HCT116 (cell line): ENCODE measurements at regions not wholly inside any gene's neighbourhood (a gene's known extent, or its start where the extent isn't known, plus 50 kb on each side); places are given as distances from the start of the nearest gene placed in this dataset.

Source experiments
- ATAC-seq: fragments of 200-7000 bp; cut with Tn5 transposase; 2 replicates; pipeline ENCODE4 v1.9.1; 2020; ENCODE audit warnings: mild to moderate bottlenecking, moderate library complexity
- BruUV-seq: library from RNA; stranded (reverse); fragments of 400-500 nt; replicated peaks from 2 replicates; lab custom pipeline; 2021; lab: Mats Ljungman, UMichigan
- CTCF ChIA-PET: fragments of 300-600 bp; sonication (Branson Sonifier 250); formaldehyde crosslinking; loops from one replicate; lab custom pipeline; 2021; ENCODE audit warnings: antibody characterized with exemption; lab: Charles Lee
- POLR2A ChIA-PET: fragments of 300-600, 350-600 bp; sonication (Branson Sonifier 250); formaldehyde crosslinking; loops from one replicate; lab custom pipeline; 2021; ENCODE audit warnings: antibody characterized with exemption; lab: Charles Lee
- RAD21 ChIA-PET, 2 experiments: fragments of 300-600 bp; sonication (Branson Sonifier 250); formaldehyde crosslinking; loops; one replicate each; lab custom pipeline; 2023; ENCODE audit warnings: low total read pairs in 2 of 2; ENCODE audit not compliant: uncharacterized antibody in 2 of 2, unreplicated experiment in 2 of 2, low non-redundant PET in 1 of 2; lab: Charles Lee
- DNase-seq: peaks from one replicate; pipeline ENCODE4 v3.0.0-alpha.2; 2010; ENCODE audit warnings: low read depth, low spot score
- H2AFZ ChIP-seq: fragments of 200-600 bp; shearing (Covaris generic), sonication (generic); 2 replicates; pipeline ENCODE4 v1.6.1; 2017; ENCODE audit warnings: low read depth, mixed run types, mixed read lengths, antibody characterized with exemption, low read length; ENCODE audit not compliant: poor library complexity, severe bottlenecking
- H3K27ac ChIP-seq: 2 replicates; pipeline ENCODE4 v1.5.1; 2012; ENCODE audit warnings: low read depth, low read length
- H3K27me3 ChIP-seq: fragments of 200-600 bp; sonication (generic); 2 replicates; pipeline ENCODE4 v1.6.1; 2016; ENCODE audit warnings: mixed run types, low read length, mixed read lengths; ENCODE audit not compliant: insufficient read depth
- H3K36me3 ChIP-seq, 2 experiments: fragments of 200-500 bp in 1 of 2; fragments of 200-600 bp in 1 of 2; sonication (Bioruptor generic) in 1 of 2; sonication (generic) in 1 of 2; 2 replicates each; pipeline versions ENCODE4 v1.5.1 to v1.6.1; 2014 to 2016; ENCODE audit warnings: low read length in 2 of 2, inconsistent platforms in 1 of 2, mixed read lengths in 1 of 2, mixed run types in 1 of 2; ENCODE audit not compliant: insufficient read depth in 2 of 2, control insufficient read depth in 1 of 2
- H3K4me1 ChIP-seq, 2 experiments: fragments of 200-600 bp in 1 of 2; sonication (generic) in 1 of 2; 2 replicates each; pipeline versions ENCODE4 v1.5.1 to v1.6.1; 2012 to 2017; ENCODE audit warnings: low read length in 2 of 2, inconsistent platforms in 1 of 2, mild to moderate bottlenecking in 1 of 2, mixed read lengths in 1 of 2, mixed run types in 1 of 2, moderate library complexity in 1 of 2; ENCODE audit not compliant: insufficient read depth in 2 of 2, control insufficient read depth in 1 of 2
- H3K4me2 ChIP-seq: fragments of 200-600 bp; sonication (generic); 2 replicates; pipeline ENCODE4 v1.6.1; 2017; ENCODE audit warnings: mixed run types, low read length, mixed read lengths
- H3K4me3 ChIP-seq, 2 experiments: fragments of 200-600 bp in 1 of 2; sonication (generic) in 1 of 2; replicated peaks in 1 of 2; 2 replicates each; pipeline ENCODE4 v1.5.1; 2011 to 2016; ENCODE audit warnings: low read length in 2 of 2, control low read depth in 1 of 2, low read depth in 1 of 2, mild to moderate bottlenecking in 1 of 2, mixed read lengths in 1 of 2, mixed run types in 1 of 2
- H3K79me2 ChIP-seq: fragments of 200-600 bp; sonication (generic); 2 replicates; pipeline ENCODE4 v1.6.1; 2017; ENCODE audit warnings: mild to moderate bottlenecking, mixed run types, low read length, moderate library complexity, mixed read lengths; ENCODE audit not compliant: insufficient read depth
- H3K9ac ChIP-seq: fragments of 200-600 bp; sonication (generic); 2 replicates; pipeline ENCODE4 v1.6.1; 2016; ENCODE audit warnings: low read length, mixed read lengths
- H3K9me2 ChIP-seq: fragments of 200-600 bp; sonication (generic), shearing (Covaris generic); 2 replicates; pipeline ENCODE4 v1.6.1; 2017; ENCODE audit warnings: mixed run types, mild to moderate bottlenecking, moderate library complexity; ENCODE audit not compliant: insufficient read depth
- H3K9me3 ChIP-seq, 2 experiments: fragments of 200-500 bp in 1 of 2; fragments of 200-600 bp in 1 of 2; sonication (Bioruptor generic) in 1 of 2; sonication (generic) in 1 of 2; 2 replicates each; pipeline ENCODE4 v1.6.1; 2014 to 2017; ENCODE audit warnings: low read length in 2 of 2, mixed read lengths in 2 of 2, inconsistent platforms in 1 of 2, low read depth in 1 of 2, mild to moderate bottlenecking in 1 of 2, mixed run types in 1 of 2, moderate library complexity in 1 of 2; ENCODE audit not compliant: control insufficient read depth in 1 of 2, insufficient read depth in 1 of 2
- H4K20me1 ChIP-seq: fragments of 200-600 bp; sonication (generic), shearing (Covaris generic); 2 replicates; pipeline ENCODE4 v1.6.1; 2017; ENCODE audit warnings: mixed run types, mild to moderate bottlenecking, moderate library complexity; ENCODE audit not compliant: insufficient read depth
- ATF3 ChIP-seq: IDR thresholded peaks from 2 replicates; pipeline ENCODE4 v1.6.1; 2012
- CTCF ChIP-seq, 3 experiments: fragments of 200-600 bp in 1 of 3; sonication (generic) in 1 of 3; IDR thresholded peaks in 2 of 3; conservative IDR thresholded peaks in 1 of 3; 2 replicates each; pipeline ENCODE4 v1.5.1; 2012 to 2017; ENCODE audit warnings: low read depth in 2 of 3, low read length in 2 of 3, antibody characterized with exemption in 1 of 3, borderline replicate concordance in 1 of 3, control low read depth in 1 of 3, mild to moderate bottlenecking in 1 of 3, mixed read lengths in 1 of 3, mixed run types in 1 of 3, moderate library complexity in 1 of 3; ENCODE audit not compliant: insufficient read depth in 1 of 3
- EZH2 ChIP-seq: fragments of 200-600 bp; sonication (generic); IDR thresholded peaks from 2 replicates; pipeline ENCODE4 v1.6.1; 2017; ENCODE audit warnings: antibody characterized with exemption, mixed run types
- EZH2phosphoT487 ChIP-seq: fragments of 200-600 bp; IDR thresholded peaks from 2 replicates; pipeline ENCODE4 v1.6.1; 2018; ENCODE audit warnings: antibody characterized with exemption, borderline replicate concordance
- FOSL1 ChIP-seq: IDR thresholded peaks from 2 replicates; pipeline ENCODE4 v1.6.1; 2012; ENCODE audit warnings: low read depth
- JUND ChIP-seq: IDR thresholded peaks from 2 replicates; pipeline ENCODE4 v1.6.1; 2012
- POLR2A ChIP-seq: IDR thresholded peaks from 2 replicates; pipeline ENCODE4 v1.7.0; 2011; ENCODE audit warnings: borderline replicate concordance; ENCODE audit not compliant: insufficient read depth, insufficient read length; ENCODE audit errors: extremely low read depth
- POLR2AphosphoS5 ChIP-seq: IDR thresholded peaks from 2 replicates; pipeline ENCODE4 v1.6.1; 2011; ENCODE audit warnings: mild to moderate bottlenecking, low read depth, low read length, moderate library complexity
- REST ChIP-seq: IDR thresholded peaks from 2 replicates; pipeline ENCODE4 v1.6.1; 2012; ENCODE audit warnings: low read depth
- SIN3A ChIP-seq: IDR thresholded peaks from 2 replicates; pipeline ENCODE4 v1.6.1; 2012; ENCODE audit warnings: low read depth
- SP1 ChIP-seq: IDR thresholded peaks from 2 replicates; pipeline ENCODE4 v1.6.1; 2012; ENCODE audit warnings: low read depth
- SRF ChIP-seq: IDR thresholded peaks from 2 replicates; pipeline ENCODE4 v1.6.1; 2012; ENCODE audit warnings: low read depth
- ZFX ChIP-seq: fragments of 450-650 bp; IDR thresholded peaks from 2 replicates; pipeline ENCODE4 v1.6.1; 2017
- ZNF274 ChIP-seq: fragments of 200-500 bp; sonication (Bioruptor generic); IDR thresholded peaks from 2 replicates; pipeline ENCODE4 v1.6.1; 2014; ENCODE audit warnings: mild to moderate bottlenecking, low read depth, low read length, inconsistent platforms
- intact Hi-C: fragments of 100-400 bp; cut with micrococcal nuclease; formaldehyde crosslinking; loops from 2 replicates; pipeline ENCODE4 v1.10.0; 2022

GRCh38 chr15:27608248-27608647 is 490.9 kb downstream of the OCA2 start:
- Histone ChIP-seq H3K27ac (no peak overlapping the region), H3K9ac (no peak overlapping the region), H3K4me3 (no peak overlapping the region), H2AFZ (no peak overlapping the region), H3K27me3 (no peaks in the 10 kb centered on the region), H4K20me1 (no peaks in the 10 kb centered on the region), H3K36me3 (no peaks in the 10 kb centered on the region), H3K9me2 (no peaks in the 10 kb centered on the region), H3K9me3 (peaks cover 6 to 27% of the 10 kb centered on the region in 2 experiments; a peak in 2 of 4 replicates), H3K4me1 (no peaks in the 10 kb centered on the region), H3K4me2 (no peak overlapping the region), H3K79me2 (no peaks in the 10 kb centered on the region)
- DNase-seq (no peak), ATAC-seq (no peak)
- ChIA-PET RAD21 (no interaction called here), CTCF (no interaction called here), POLR2A (no interaction called here)
- intact Hi-C loops = no loop called here
- no TSS peak for BruUV-seq
- TF ChIP-seq ZNF274 (no peak), EZH2 (no peak), POLR2A (no peak), CTCF (IDR thresholded peaks at IDR 0.05 in 2 of 3, conservative IDR thresholded peaks at IDR 0.05 in 1 of 3; ENCODE audit: borderline replicate concordance in 1 of 3, insufficient read depth in 1 of 3, low read depth in 2 of 3, low read length in 2 of 3) (no peak), ATF3 (no peak), JUND (no peak), SRF (no peak), EZH2phosphoT487 (no peak), ZFX (no peak), SIN3A (no peak), FOSL1 (no peak), SP1 (no peak), POLR2AphosphoS5 (no peak), REST (no peak)
